Pons (tissue), 1 donor: ENCODE measurements at regions not wholly inside any gene's neighbourhood (a gene's known extent, or its start where the extent isn't known, plus 50 kb on each side); places are given as distances from the start of the nearest gene placed in this dataset.
"Not testable (repeated sequence)": the region's sequence is repeated elsewhere in the genome, so short reads cannot be mapped to it uniquely, and the experiment has no call there.

ENCODE experiments used
- DNase-seq: peaks from one replicate; pipeline ENCODE4 v3.0.0-alpha.2; 2016; ENCODE audit warnings: low spot score

DNA sequence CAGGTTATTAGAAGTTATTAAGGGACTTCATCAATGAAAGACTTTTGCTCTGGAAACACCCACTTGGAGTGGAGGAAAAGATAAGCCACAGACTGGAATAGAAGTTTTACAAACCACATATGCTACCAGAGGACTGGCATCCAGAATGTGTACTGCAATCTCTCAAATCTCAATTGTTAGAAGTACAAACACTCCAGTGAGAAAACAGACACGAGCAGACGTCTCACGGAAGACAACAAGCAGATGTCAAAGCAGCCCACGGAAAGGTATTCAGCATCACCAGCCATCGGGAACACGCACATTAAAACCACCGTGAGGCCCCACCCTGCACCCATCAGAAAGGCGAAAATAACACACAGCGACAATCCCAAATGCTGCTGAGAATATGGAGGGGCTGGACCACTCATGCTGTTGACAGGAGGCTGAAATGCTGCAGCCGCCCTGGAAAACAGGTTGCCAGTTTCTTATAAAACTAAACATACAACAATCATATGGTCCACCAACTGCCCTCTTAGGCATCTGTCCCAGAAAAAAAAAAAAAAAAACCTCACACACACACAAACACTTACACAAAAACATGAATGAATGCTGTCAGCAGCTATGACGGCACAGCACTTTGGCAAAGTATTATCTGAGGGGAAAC lies 131.9 kb upstream of the SFSWAP start:
- no peak for DNase-seq

DNA sequence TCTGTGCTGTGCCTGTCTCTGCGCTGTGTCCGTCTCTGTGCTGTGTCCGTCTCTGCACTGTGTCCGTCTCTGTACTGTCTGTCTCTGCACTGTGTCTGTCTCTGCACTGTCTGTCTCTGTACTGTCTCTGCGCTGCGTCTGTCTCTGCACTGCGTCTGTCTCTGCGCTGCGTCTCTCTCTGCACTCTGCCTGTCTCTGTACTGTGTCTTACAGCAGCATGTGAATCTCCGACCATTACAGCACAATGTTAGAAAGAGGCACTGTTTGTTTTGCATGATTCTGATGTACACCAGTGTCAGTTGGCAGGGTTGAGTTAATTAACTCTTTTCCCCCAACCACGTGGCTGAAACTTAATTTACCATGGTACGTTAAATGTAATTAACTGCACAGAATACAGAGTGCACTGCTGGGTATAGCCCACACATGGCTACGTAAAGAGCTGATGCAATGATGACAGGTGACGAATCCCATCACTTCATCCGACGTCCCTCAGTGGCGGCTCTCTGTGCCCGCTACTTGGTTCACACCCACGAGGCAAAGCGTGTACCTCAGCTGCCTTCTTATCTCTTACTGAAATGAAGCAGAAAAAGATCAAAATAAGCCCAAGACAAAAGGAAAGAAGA lies 127.7 kb upstream of the SFSWAP start:
- no peak for DNase-seq

DNA sequence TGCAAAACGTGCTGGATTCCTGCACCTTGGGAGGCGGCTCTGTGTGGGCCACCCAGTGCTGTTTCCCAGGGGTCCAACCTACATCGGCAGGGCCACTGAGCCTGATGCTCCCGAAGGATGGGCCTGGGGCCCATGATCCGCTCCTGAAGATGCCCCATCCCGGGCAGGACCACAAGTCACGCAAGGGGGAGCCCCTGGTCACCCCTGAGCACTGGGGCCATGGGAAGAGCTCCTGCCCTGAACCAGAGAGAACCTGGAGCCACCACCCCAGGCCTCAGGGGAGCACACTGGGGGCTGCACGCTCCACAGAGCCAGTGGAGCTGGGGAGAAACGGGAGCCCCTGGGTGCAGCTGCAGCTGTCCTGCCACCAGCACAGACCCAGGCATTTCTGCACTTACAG lies 124.6 kb upstream of the SFSWAP start:
- DNase-seq, result no peak

DNA sequence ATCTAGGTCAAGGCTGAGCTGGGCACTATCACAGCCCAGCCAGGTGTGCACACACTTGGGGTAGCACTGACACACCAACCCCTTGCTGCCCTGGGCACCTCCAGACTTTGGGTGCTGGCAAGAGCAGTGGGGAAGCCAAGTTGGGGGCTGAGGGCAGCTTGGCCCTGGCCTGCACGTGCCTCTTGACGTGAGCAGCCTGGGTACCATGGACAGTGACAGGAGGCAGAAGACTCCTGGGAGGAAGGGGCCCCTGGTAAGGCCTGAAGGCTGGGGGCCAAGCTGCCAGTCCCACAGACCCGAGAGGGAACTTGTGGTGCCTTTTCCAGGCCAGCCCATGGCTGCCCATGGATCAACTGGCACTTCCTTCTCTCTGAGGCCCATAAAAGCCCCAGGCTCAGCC lies 124.1 kb upstream of the SFSWAP start:
- DNase-seq, result no peak

DNA sequence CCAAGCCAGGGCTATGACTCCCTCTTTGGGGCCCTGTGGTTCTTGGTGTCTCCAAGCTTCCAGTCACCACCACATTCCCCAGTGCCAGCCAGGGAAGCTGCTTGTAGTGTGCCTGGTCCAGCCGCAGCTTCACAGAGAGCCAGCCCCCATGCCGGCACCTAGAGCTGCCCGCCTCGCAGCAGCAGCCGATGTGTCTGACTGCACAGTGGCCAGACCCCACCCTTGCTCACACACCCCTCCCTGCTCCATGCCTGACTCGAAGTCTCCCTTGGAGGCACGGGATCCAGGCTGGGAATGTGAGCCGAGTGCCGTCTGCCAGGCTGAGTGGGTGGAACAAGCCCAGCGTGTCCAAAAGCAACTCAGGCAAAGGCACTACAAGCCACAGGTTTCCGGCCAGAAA lies 123.3 kb upstream of the SFSWAP start:
- DNase-seq, result no peak

DNA sequence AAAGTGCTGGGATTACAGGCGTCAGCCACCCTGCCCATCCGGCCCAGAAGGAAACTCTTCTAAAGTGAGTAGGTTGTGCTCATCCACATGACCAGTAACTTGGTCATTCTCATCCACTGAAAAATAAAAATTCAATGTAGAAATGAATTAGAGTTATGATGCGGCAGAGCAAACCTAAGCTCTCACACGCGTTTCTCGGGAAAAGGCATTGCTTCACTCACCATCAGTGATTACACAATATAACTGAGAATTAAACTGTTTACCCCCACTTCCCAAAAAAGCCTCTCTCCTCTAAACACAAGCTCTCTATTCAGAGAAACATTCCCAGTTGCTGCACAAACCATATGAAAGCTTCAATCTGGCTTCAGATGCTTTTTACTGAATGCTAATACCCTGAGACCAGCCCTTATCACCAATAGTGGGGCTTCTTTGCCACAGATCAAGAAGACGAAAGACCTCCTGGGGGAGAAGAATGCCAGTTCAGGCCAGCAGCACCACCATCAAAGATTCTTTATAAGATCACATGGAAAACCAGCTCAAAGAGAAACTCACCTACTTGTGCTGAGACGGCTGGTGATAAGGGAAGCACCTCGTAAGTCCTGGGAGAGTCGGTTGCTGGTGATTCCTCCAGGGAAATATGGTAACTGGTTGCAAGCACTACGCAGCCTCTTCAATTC lies 121.5 kb upstream of the SFSWAP start:
- DNase-seq, result no peak

DNA sequence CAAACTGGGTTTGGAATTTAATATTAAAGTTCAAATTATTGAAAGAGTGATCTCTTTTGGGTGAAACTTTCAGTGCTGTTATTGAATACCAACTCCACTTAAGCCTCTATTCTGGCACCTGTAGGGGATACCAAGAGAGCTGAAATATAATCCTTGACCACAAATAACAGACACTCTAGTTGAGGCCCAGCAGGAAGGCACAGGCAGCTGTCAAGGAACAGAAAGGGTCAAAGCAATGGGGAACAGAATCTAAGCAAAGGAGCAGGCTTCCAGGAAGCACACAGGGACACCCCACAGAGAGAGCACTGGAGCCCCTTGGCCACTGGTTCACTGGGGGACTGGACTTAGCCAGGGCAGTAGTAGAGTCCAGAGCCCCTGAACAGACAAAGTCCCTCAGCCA lies 120.9 kb upstream of the SFSWAP start:
- DNase-seq, result no peak

DNA sequence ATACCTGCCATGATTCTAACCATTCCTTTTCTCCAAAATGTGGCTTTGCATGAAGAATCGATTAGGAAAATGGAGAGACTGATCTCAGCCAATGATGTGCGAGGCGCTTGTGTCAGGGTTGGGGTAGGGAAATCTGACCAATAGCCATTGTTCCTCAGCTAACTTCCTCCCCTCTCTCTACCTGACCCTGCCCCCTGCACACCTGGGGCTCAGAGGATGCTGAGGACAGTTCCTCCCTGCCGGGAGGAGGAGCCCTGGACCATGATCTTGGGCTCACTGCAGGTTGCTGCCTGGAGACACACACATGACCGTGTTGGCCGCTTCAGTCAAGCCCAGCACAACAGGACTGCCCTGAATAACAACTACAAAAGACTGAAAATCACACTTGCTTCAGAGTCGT lies 119.8 kb upstream of the SFSWAP start:
- no peak for DNase-seq

DNA sequence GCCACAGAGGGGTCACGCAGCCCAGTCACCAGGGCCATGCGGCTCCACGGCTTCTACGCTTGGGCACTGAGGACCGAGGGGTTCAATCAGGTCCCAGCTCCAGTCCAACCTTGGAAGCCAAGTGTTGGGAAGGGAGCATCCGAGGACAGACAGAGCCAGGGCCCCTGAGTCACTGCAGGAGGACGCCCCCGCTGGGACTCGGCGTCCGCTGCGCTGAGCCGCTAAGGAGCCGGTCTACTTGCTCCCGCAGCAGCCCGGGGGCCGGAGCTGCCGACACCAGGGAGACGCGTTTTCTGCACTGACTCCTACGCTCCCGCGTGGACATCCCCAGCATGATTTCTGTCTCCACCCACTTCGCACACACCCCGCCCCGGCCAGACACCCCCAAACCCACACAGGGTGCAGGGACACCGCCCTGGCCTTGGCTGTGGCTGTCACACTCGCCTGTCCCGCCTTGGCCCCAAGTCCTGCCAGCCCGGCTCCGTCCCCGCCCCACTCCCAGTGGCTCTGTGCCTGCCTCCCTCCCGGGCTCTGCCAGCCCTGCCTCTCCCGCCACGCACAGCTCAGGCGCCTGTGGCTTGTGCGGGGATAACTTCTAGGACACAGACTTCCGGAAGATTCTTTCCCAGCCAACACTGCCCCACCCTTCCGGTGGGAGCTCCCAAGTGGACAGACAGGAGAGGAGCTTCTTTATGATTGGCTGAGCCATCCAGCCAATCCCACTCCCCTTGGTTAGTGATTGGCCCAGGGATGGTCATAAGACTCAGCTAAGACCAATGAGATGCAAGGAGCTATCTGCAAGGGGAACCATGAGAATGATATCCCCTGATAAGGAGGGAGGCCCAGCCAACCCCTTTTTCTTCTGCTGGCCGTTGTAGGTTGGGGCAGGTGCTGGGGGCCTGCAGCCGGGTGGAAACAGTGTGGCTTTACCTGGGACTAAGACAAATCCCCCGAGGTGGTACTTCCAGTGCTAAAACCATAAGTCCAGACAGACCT lies 118.9 kb upstream of the SFSWAP start:
- no peak for DNase-seq

DNA sequence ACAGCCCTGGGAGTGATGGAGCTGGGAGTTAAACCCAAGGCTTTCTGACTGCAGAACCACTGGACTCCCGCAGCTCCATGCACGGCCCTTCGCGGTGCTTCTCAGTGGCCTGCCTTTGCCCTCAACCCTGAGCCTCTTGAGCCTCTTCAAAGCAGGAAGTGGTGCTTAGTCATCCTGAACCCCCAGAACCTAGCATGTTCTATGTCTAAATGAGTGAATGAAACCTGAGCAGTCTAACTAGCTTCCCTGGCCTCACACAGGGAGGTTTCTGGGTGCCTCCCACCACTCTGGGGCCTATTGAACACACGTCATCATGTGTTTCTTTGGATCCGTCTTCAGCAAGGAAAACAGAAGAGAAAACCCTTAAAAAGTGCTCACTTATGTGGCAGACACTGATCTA lies 117.9 kb upstream of the SFSWAP start:
- DNase-seq, result no peak

DNA sequence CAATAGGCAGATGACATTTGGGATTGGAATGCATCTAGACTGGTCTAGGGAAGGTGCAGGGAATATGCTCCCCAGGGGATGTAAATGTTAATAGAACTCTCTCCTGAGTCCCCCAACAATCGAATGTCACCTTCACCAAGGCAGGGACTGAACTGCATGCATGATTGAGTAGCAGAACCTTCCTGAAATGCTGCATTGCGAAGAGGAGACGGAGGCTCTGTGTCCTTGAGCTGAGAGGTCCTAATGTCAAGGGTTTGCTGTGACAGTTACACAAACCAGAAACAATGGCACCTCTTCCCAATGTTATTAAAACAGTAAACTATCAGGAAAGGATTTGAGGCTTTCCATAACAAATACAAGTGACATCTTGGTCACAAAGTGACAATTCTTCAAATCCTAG lies 117.5 kb upstream of the SFSWAP start:
- no peak for DNase-seq

DNA sequence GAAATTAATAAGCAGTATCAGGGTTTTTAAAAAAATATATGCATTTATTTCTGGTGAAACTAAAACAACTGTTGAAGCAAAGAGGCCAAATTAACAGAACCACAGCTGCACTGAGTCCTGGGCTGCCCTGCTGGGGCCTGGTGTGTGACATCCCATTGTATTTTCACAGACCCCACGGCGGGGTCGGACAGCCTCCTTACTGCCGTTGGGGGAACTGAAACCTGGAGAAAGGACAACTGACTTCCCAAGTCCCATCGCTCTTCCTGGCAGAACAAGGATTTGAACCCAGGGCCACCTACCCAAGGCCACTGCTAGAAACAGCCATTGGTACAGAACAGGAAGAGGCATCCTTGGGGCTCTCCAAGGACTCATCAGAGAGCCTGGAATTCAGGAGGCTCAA lies 114.8 kb upstream of the SFSWAP start:
- DNase-seq, result no peak

DNA sequence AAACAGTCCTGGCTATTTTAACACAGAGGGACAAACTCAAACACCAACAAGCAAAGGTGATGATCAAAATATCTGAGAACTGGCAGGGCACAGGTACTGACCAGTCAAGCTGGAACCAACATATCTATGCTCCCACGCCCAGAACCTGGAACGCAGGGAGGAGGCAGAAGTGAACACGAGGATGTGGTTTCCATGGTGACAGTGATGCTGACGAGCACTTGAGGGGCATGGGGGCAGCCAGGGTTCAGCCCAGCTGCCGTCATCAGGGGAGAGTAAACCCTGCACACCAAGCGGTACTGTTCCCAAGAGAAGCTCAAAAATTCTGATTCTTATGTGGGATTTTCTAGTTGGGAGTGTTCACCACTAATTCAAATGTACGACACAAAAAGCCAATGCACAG lies 113.6 kb upstream of the SFSWAP start:
- DNase-seq, result no peak

DNA sequence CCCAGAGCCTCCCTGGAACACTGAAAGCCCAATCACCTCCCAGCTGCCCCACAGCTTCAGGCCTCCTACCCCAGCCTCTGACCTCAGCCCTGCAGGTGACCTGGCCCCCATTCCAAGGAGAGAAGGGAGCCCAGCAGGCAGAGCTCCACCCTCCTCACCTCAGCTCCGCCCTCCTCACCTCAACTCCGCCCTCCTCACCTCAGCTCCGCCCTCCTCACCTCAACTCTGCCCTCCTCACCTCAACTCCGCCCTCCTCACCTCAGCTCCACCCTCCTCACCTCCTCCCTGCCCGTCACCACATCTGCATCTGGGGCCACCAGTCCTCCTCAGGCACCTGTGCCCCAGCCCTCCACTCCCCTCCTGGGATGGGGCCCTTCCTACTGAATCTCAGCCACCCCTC lies 112.2 kb upstream of the SFSWAP start:
- DNase-seq, result no peak

DNA sequence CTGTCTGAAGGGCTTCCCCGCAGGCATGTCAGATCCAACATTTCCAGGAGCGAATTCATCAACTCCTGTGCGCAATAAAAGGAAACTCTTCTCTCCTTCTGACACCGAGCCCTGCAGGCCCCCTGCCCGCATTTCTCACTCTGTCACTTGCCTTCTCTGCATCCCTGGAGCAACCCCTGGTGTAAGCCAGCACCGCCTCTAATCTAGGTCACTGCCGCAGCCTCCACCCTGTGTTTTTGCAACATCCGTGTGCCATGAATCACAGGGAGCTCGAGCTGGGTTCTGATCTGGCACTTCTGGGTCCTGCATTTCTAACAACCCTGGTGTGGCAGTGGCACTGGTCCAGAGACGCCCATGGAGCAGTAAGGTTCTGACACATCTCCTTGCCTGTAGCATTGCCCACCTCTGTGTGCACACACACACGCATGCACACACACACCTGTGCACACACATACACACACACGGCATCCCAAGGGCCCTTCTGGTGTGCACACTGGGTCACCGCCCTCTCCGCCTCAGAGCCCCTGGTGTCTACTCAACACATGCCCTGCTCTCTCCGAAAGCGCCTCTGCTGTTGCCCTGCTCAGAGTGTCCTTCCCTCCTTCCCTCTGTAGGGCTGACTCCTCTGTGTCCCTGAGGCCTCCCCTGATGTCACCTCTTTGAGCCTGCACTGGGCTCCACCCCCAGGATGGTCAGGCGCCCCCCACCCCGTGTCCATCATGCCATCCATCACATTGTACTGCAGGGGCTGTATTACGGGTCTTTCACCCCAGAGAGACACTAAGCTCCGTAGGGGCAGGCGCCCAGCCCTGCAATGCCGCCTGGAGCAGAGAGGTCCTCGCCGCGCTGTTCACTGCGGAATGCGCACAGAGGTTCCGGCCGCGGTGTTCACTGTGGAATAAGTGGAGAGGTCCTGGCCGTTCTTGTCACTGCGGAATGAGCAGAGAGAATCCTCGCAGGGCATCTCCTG lies 111.4 kb upstream of the SFSWAP start:
- DNase-seq, result no peak

DNA sequence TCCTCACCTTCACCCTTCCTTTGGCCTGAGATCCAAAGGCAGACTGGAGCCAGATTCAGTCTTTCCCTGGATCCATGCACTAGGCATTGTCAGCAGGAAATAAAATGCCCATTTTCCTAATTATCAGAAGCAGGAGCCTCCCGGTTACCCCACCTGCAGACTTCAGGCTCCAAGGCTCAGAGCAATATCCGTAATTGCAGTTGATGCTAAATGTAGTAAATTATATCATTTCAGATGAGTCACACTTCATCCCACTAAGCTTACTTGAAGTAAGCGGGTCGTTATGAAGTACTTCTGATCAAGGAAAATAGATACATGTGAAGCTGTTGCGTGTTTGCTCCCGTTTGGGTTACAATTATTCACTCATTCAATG lies 110.7 kb upstream of the SFSWAP start:
- no peak for DNase-seq

DNA sequence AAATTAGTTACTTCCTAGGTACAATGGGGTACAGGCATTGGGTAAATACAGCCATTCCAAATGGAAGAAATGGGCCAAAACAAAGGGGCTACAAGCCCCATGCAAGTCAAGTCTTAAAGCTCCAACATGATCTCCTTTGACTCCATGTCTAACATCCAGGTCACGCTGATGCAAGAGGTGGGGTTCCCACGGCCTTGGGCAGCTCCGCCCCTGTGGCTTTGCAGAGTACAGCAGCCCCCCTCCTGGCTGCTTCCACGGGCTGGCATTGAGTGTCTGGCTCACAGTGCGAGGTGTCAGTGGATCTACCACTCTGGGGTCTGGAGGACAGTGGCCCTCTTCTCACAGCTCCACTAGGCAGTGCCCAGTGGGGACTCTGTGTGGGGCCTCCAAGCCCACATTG lies 109.4 kb upstream of the SFSWAP start:
- not testable (repeated sequence) for DNase-seq

DNA sequence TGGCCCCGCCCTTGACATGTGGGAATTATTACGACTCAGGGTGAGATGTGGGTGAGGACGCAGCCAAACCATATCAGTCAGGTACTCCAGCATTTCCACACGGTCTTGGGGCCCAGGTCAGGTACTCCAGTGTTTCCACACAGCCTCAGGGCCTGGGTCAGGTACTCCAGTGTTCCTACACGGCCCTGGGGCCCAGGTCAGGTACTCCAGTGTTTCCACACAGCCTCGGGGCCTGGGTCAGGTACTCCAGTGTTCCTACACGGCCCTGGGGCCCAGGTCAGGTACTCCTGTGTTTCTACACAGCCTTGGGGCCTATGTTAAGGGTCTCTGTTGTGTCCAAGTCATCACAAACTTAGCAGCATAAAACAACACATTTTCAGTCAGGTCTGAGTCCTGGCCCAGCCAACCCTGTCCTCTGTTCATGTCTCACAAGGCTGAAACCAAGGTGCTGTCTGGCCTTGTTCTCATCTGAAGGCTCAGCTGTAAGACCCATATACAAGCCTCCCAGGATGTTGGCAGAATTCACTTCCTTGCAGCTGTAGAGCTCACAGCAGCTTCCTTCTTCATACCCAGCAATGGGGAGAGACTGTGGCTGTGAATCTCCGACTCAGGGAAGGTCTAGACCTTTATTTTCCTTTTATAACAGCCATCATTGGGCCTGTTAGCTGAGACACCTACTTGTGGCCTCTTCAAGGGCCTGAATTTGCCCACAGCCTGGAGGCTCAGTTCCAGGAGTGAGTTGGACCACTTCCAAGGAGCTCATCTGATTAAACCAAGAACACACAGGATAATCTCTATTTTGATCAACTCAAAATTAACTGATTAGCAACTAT lies 107.6 kb upstream of the SFSWAP start:
- no peak for DNase-seq

DNA sequence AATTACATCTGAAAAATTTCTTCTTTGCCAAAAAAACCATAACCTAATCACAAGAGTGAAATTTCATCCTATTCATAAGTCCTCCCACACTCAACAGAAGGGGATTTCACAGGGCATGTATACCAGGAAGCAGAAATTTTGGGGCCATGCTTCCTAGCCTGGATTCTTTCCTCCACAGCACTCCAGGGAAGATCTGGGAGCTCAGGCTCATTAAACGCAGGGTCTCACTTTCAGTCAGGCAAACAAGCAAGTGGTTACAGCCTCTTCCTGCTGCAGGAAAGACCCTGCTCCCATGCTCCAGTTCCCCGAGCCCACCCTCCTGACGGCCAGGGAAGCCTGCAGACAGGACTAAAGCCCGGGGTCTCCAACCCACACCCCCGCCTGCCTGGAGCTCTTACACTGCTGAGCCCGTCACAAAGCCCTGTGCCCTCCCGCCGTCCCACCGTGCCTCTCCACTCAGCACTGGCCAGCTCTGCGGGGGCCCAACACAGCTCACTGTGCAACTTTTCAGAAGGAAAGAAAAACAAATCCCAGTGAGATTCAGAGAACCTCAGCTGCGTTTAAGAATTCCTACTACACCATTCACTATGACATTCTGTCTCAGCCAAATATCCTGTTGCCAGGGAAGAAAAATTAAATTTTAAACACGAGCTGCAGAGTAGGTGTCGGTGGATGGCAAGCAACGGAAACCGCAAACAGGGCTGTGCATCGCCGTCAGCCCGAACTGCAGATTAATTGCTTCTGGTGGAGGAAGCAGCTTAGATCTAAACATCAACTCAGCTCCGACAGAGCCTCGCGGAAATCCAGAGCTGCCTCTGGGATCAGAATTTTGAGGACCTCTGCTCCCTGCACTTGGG lies 106.7 kb upstream of the SFSWAP start:
- DNase-seq, result no peak
